Brain microvascular endothelial cell (primary cell): ENCODE measurements at regions not wholly inside any gene's neighbourhood (a gene's known extent, or its start where the extent isn't known, plus 50 kb on each side); places are given as distances from the start of the nearest gene placed in this dataset.

ENCODE experiments used
- DNase-seq: peaks from one replicate; pipeline ENCODE4 v3.0.0-alpha.2; 2020
- H3K27ac ChIP-seq: fragments of 250-450 bp; sonication (Bioruptor Pico); 2 replicates; pipeline ENCODE4 v1.5.1; 2020; ENCODE audit warnings: mild to moderate bottlenecking, moderate library complexity
- H3K27me3 ChIP-seq: fragments of 250-450 bp; sonication (Bioruptor Pico); replicated peaks from 2 replicates; pipeline ENCODE4 v1.5.1; 2020; ENCODE audit warnings: mild to moderate bottlenecking
- H3K36me3 ChIP-seq: fragments of 250-450 bp; sonication (Bioruptor Pico); replicated peaks from 2 replicates; pipeline ENCODE4 v1.5.1; 2020; ENCODE audit warnings: mild to moderate bottlenecking
- H3K4me3 ChIP-seq: 2 replicates; pipeline ENCODE4 v1.5.1; 2011; ENCODE audit warnings: low read depth, mild to moderate bottlenecking, control low read depth, low read length, moderate library complexity
- CTCF ChIP-seq: IDR thresholded peaks from 2 replicates; pipeline ENCODE4 v1.5.1; 2011; ENCODE audit warnings: low read depth, mild to moderate bottlenecking, moderate library complexity, low read length, control low read depth, inconsistent platforms; ENCODE audit errors: missing control alignments
- in situ Hi-C: cut with HindIII; loops from 2 replicates; pipeline ENCODE4 v1.10.0; 2017; ENCODE audit warnings: low sequenced_read_pairs, low pct_ligation_motif_present

DNA sequence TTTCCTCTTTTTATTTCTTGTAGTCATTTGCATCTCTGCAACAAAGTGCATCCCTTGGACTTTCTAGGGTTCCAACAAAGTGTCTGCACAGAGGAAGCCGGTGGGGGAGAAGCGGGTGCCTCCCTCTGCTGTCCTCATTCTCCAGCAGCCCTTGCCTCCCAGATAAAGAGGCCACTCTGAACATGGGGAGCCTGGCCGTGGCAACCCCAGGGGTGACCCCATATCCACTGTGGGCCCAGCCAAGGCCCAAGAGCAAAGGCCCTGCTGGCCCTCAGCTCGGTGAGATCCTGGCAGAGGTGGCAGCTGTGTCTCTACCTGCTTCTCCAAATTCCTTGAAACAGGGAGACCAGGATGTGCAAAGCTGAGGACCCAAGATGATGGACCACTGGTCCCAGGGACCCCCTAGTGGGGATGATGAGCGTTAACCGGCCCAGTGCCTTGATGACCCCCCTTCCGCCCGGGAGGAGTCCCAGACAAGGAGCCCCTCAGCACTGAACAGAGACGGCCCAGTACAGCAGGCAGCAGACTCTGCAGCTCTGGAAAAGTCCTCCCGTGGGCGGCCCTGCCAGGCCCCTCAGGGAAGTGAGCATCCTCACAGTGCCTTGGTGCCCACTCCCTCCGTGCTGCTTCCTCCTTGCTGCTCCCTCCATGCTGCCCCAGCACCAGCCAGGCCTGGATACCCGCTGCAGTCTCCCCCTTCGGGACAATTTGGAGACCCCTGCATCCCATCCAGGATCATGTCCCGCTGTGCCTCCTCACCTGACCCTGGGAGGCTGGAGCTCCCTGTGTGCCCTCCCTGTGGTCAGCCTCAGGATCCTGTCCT, 62.5 kb downstream of the MRPL36 start:
- no peak for TF ChIP-seq CTCF
- DNase-seq = no peak
- H3K4me3 ChIP-seq = no peak overlapping the region
- H3K36me3 ChIP-seq = no peaks in the 10 kb centered on the region
- no peaks in the 10 kb centered on the region for H3K27me3 ChIP-seq
- no peak overlapping the region for H3K27ac ChIP-seq
- in situ Hi-C loops = no loop called here

- Histone ChIP-seq H3K4me3 (no peak overlapping the region), H3K36me3 (no peaks in the 10 kb centered on the region), H3K27me3 (no peaks in the 10 kb centered on the region), H3K27ac (no peak overlapping the region)
- no peak for TF ChIP-seq CTCF
- in situ Hi-C loops = no loop called here
- DNase-seq = no peak
These were observed 63.6 kb downstream of the MRPL36 start for GRCh38 chr5:1736065-1736464.

DNA sequence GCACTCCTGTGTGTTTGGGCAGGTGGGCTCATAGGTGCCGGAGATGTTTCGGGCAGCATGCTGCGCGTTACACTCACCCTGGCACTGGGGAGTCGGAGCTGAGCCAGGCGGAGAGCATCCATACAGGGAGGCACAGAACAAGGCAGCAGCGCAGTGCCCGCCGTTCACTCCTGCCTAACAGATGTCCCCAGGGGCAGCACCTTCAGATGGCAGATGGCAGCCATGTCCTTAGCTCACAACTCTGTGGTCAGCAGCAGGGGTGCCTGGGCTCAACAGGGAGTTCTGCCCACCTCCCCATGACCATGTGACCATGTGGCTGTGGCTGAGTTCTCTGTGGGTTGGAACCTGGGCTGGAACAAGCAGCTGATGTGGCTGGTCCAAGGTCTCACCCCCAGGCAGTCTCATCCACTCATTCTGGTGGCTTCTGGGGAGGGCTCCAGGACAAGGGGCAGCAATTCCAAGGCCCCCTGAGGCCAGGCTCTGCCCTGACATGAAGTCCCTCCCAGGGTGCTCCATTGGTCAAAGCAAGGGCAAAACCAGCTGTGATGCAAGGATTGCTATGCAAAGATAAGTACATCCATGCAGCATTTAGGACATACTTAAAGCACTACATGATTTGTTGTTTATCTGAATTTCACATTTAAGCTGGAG, 64.2 kb downstream of the MRPL36 start:
- H3K27me3 ChIP-seq = no peaks in the 10 kb centered on the region
- no peak for DNase-seq
- H3K36me3 ChIP-seq = no peaks in the 10 kb centered on the region
- no peak overlapping the region for H3K4me3 ChIP-seq
- in situ Hi-C loops = no loop called here
- H3K27ac ChIP-seq = no peak overlapping the region
- TF ChIP-seq CTCF = no peak

- TF ChIP-seq CTCF = no peak
- in situ Hi-C loops = no loop called here
- no peak overlapping the region for H3K27ac ChIP-seq
- H3K27me3 ChIP-seq = no peaks in the 10 kb centered on the region
- DNase-seq = no peak
- H3K36me3 ChIP-seq = no peaks in the 10 kb centered on the region
- H3K4me3 ChIP-seq = no peak overlapping the region
These were observed 64.7 kb downstream of the MRPL36 start for GRCh38 chr5:1734908-1735289.

GRCh38 chr5:1734271-1734907, 65.2 kb downstream of the MRPL36 start:
- Histone ChIP-seq H3K4me3 (no peak overlapping the region), H3K27me3 (no peaks in the 10 kb centered on the region), H3K36me3 (no peaks in the 10 kb centered on the region), H3K27ac (no peak overlapping the region)
- in situ Hi-C loops = no loop called here
- TF ChIP-seq CTCF = no peak
- DNase-seq = no peak
